Central memory CD8-positive, alpha-beta T cell (primary cell): ENCODE measurements at regions not wholly inside any gene's neighbourhood (a gene's known extent, or its start where the extent isn't known, plus 50 kb on each side); places are given as distances from the start of the nearest gene placed in this dataset.
"Not testable (repeated sequence)": the region's sequence is repeated elsewhere in the genome, so short reads cannot be mapped to it uniquely, and the experiment has no call there.

Source experiments
- ATAC-seq: fragments of 150-1000 bp; cut with Tn5 transposase; replicated peaks from 2 replicates; pipeline ENCODE4 v1.10.0; 2022; ENCODE audit warnings: mild to moderate bottlenecking, moderate FRiP score, moderate number of reproducible peaks; ENCODE audit not compliant: poor library complexity, severe bottlenecking; ENCODE audit errors: extremely low read depth
- DNase-seq, 2 donors: peaks; one replicate each; pipeline ENCODE4 v3.0.0; 2021; ENCODE audit warnings: low spot score in 2 of 2
- H3K27ac Mint-ChIP-seq: one replicate; pipeline ENCODE4 v1.8.0; 2022; ENCODE audit warnings: low read depth, mild to moderate bottlenecking, moderate library complexity, mixed read lengths
- H3K27me3 Mint-ChIP-seq: one replicate; pipeline ENCODE4 v1.8.0; 2022; ENCODE audit warnings: mixed read lengths
- H3K36me3 Mint-ChIP-seq: one replicate; pipeline ENCODE4 v1.8.0; 2022; ENCODE audit warnings: mild to moderate bottlenecking, moderate library complexity, mixed read lengths; ENCODE audit not compliant: insufficient read depth
- H3K4me1 Mint-ChIP-seq: one replicate; pipeline ENCODE4 v1.8.0; 2022; ENCODE audit warnings: mixed read lengths
- H3K4me3 Mint-ChIP-seq: one replicate; pipeline ENCODE4 v1.8.0; 2022; ENCODE audit warnings: mild to moderate bottlenecking, moderate library complexity, mixed read lengths
- H3K9me3 Mint-ChIP-seq: one replicate; pipeline ENCODE4 v1.8.0; 2022; ENCODE audit warnings: mixed read lengths

- not testable (repeated sequence) for DNase-seq, H3K4me1 Mint-ChIP-seq, H3K9me3 Mint-ChIP-seq, H3K27me3 Mint-ChIP-seq, H3K36me3 Mint-ChIP-seq, ATAC-seq, H3K4me3 Mint-ChIP-seq, H3K27ac Mint-ChIP-seq
Measured at GRCh38 chr6:147965448-147965847, 377.2 kb upstream of the SASH1 start.

- no peaks in the 10 kb centered on the region for H3K27me3 Mint-ChIP-seq
- no peaks in the 10 kb centered on the region for H3K4me1 Mint-ChIP-seq
- no peaks in the 10 kb centered on the region for H3K9me3 Mint-ChIP-seq
- no peak overlapping the region for H3K27ac Mint-ChIP-seq
- ATAC-seq (no peak), DNase-seq (no peak)
- no peak overlapping the region for H3K4me3 Mint-ChIP-seq
- H3K36me3 Mint-ChIP-seq, result no peaks in the 10 kb centered on the region
Measured at GRCh38 chr6:147970970-147971369, 371.7 kb upstream of the SASH1 start.

- Mint-ChIP-seq H3K27ac (no peak overlapping the region), H3K27me3 (no peaks in the 10 kb centered on the region), H3K9me3 (no peaks in the 10 kb centered on the region), H3K36me3 (no peaks in the 10 kb centered on the region), H3K4me1 (no peaks in the 10 kb centered on the region), H3K4me3 (no peak overlapping the region)
- DNase-seq (no peak), ATAC-seq (no peak)
Measured at GRCh38 chr6:147972448-147972847, 370.2 kb upstream of the SASH1 start.

- DNase-seq, result no peak
- H3K4me3 Mint-ChIP-seq, result no peak overlapping the region
- H3K27me3 Mint-ChIP-seq, result no peaks in the 10 kb centered on the region
- no peaks in the 10 kb centered on the region for H3K36me3 Mint-ChIP-seq
- H3K9me3 Mint-ChIP-seq, result no peaks in the 10 kb centered on the region
- no peaks in the 10 kb centered on the region for H3K4me1 Mint-ChIP-seq
- no peak for ATAC-seq
- no peak overlapping the region for H3K27ac Mint-ChIP-seq
Measured at GRCh38 chr6:147973806-147974205, 368.8 kb upstream of the SASH1 start.

GRCh38 chr6:147974376-147974775, 368.3 kb upstream of the SASH1 start:
- Mint-ChIP-seq H3K27me3 (no peaks in the 10 kb centered on the region), H3K4me3 (no peak overlapping the region), H3K4me1 (no peaks in the 10 kb centered on the region), H3K36me3 (no peaks in the 10 kb centered on the region), H3K9me3 (no peaks in the 10 kb centered on the region), H3K27ac (no peak overlapping the region)
- ATAC-seq, result no peak
- no peak for DNase-seq

GRCh38 chr6:147977851-147978465, 364.7 kb upstream of the SASH1 start:
- ATAC-seq, result no peak
- Mint-ChIP-seq H3K4me3 (no peak overlapping the region), H3K27ac (no peak overlapping the region), H3K9me3 (no peaks in the 10 kb centered on the region), H3K36me3 (no peaks in the 10 kb centered on the region), H3K27me3 (no peaks in the 10 kb centered on the region), H3K4me1 (no peaks in the 10 kb centered on the region)
- DNase-seq, result no peak

GRCh38 chr6:147979966-147980365, 362.7 kb upstream of the SASH1 start:
- H3K4me1 Mint-ChIP-seq, result no peaks in the 10 kb centered on the region
- DNase-seq (no peak), ATAC-seq (no peak)
- no peaks in the 10 kb centered on the region for H3K9me3 Mint-ChIP-seq
- H3K36me3 Mint-ChIP-seq, result no peaks in the 10 kb centered on the region
- H3K4me3 Mint-ChIP-seq, result no peak overlapping the region
- no peak overlapping the region for H3K27ac Mint-ChIP-seq
- no peaks in the 10 kb centered on the region for H3K27me3 Mint-ChIP-seq

GRCh38 chr6:147983581-147984366, 358.9 kb upstream of the SASH1 start:
- peaks cover 17% of the 10 kb centered on the region for H3K9me3 Mint-ChIP-seq

GRCh38 chr6:147986846-147987245, 355.8 kb upstream of the SASH1 start:
- DNase-seq, result no peak
- Mint-ChIP-seq H3K27me3 (no peaks in the 10 kb centered on the region), H3K36me3 (no peaks in the 10 kb centered on the region), H3K9me3 (peaks cover 22% of the 10 kb centered on the region), H3K27ac (no peak overlapping the region), H3K4me3 (no peak overlapping the region), H3K4me1 (no peaks in the 10 kb centered on the region)
- no peak for ATAC-seq

More at GRCh38 chr6:147983581-147984366, 358.9 kb upstream of the SASH1 start:
- ATAC-seq (no peak), DNase-seq (no peak)
- no peak overlapping the region for H3K27ac Mint-ChIP-seq
- H3K27me3 Mint-ChIP-seq, result no peaks in the 10 kb centered on the region
- H3K4me3 Mint-ChIP-seq, result no peak overlapping the region
- H3K36me3 Mint-ChIP-seq, result no peaks in the 10 kb centered on the region
- no peaks in the 10 kb centered on the region for H3K4me1 Mint-ChIP-seq

GRCh38 chr6:147990159-147990558, 352.5 kb upstream of the SASH1 start:
- DNase-seq (no peak), ATAC-seq (no peak)
- H3K27me3 Mint-ChIP-seq, result no peaks in the 10 kb centered on the region
- H3K27ac Mint-ChIP-seq, result no peak overlapping the region
- H3K4me3 Mint-ChIP-seq, result no peak overlapping the region
- H3K36me3 Mint-ChIP-seq, result no peaks in the 10 kb centered on the region
- peaks cover 32% of the 10 kb centered on the region for H3K9me3 Mint-ChIP-seq
- no peaks in the 10 kb centered on the region for H3K4me1 Mint-ChIP-seq

GRCh38 chr6:147991961-147992360, 350.7 kb upstream of the SASH1 start:
- no peaks in the 10 kb centered on the region for H3K4me1 Mint-ChIP-seq
- no peaks in the 10 kb centered on the region for H3K27me3 Mint-ChIP-seq
- no peak for ATAC-seq

GRCh38 chr6:147999001-147999540, 343.6 kb upstream of the SASH1 start:
- Mint-ChIP-seq H3K27ac (no peak overlapping the region), H3K36me3 (peaks cover 2% of the 10 kb centered on the region), H3K9me3 (peaks cover 9% of the 10 kb centered on the region), H3K27me3 (no peaks in the 10 kb centered on the region), H3K4me1 (no peaks in the 10 kb centered on the region), H3K4me3 (no peak overlapping the region)
- DNase-seq (no peak), ATAC-seq (no peak)

More at GRCh38 chr6:147991961-147992360, 350.7 kb upstream of the SASH1 start:
- Mint-ChIP-seq H3K36me3 (no peaks in the 10 kb centered on the region), H3K27ac (no peak overlapping the region), H3K4me3 (no peak overlapping the region), H3K9me3 (peaks cover 23% of the 10 kb centered on the region)
- no peak for DNase-seq
